ENCODE measurements at regions not wholly inside any gene's neighbourhood (a gene's known extent, or its start where the extent isn't known, plus 50 kb on each side); places are given as distances from the start of the nearest gene placed in this dataset.

GRCh38 chr5:163079618-163080017 lies 357.8 kb upstream of the CCNG1 start:
- H3K36me3 ChIP-seq = no peaks in the 10 kb centered on the region
- TF ChIP-seq CTCF (IDR thresholded peaks at IDR 0.05; ENCODE audit: borderline replicate concordance) = no peak
- no peak overlapping the region for H3K27ac ChIP-seq (replicated peaks)
- H3K4me1 ChIP-seq = no peaks in the 10 kb centered on the region
- H3K4me3 ChIP-seq = no peak overlapping the region
- H3K27me3 ChIP-seq (ENCODE audit: low read depth) = no peaks in the 10 kb centered on the region
- intact Hi-C loops (cut with micrococcal nuclease) = no loop called here
- no peak for DNase-seq
- H3K9me3 ChIP-seq (replicated peaks) = peaks cover 39% of the 10 kb centered on the region

GRCh38 chr5:163089230-163089629 lies 348.2 kb upstream of the CCNG1 start:
- Histone ChIP-seq H3K27ac (replicated peaks) (no peak overlapping the region), H3K9me3 (replicated peaks) (peaks cover 6% of the 10 kb centered on the region), H3K4me1 (no peaks in the 10 kb centered on the region), H3K4me3 (no peak overlapping the region), H3K27me3 (ENCODE audit: low read depth) (no peaks in the 10 kb centered on the region), H3K36me3 (no peaks in the 10 kb centered on the region)
- intact Hi-C loops (cut with micrococcal nuclease) = no loop called here
- DNase-seq = no peak
- no peak for TF ChIP-seq CTCF (IDR thresholded peaks at IDR 0.05; ENCODE audit: borderline replicate concordance)

- Histone ChIP-seq H3K27ac (replicated peaks) (no peak overlapping the region), H3K36me3 (no peaks in the 10 kb centered on the region), H3K27me3 (ENCODE audit: low read depth) (no peaks in the 10 kb centered on the region), H3K4me1 (no peaks in the 10 kb centered on the region), H3K9me3 (replicated peaks) (no peaks in the 10 kb centered on the region), H3K4me3 (no peak overlapping the region)
- intact Hi-C loops (cut with micrococcal nuclease) = no loop called here
- DNase-seq = no peak
- no peak for TF ChIP-seq CTCF (IDR thresholded peaks at IDR 0.05; ENCODE audit: borderline replicate concordance)
These were observed 347.5 kb upstream of the CCNG1 start for GRCh38 chr5:163089926-163090325.

- H3K4me1 ChIP-seq = no peaks in the 10 kb centered on the region
- no peak for TF ChIP-seq CTCF (IDR thresholded peaks at IDR 0.05; ENCODE audit: borderline replicate concordance)
- H3K27ac ChIP-seq (replicated peaks) = no peak overlapping the region
- DNase-seq = no peak
- no peaks in the 10 kb centered on the region for H3K36me3 ChIP-seq
- H3K4me3 ChIP-seq = no peak overlapping the region
- intact Hi-C loops (cut with micrococcal nuclease) = no loop called here
- no peaks in the 10 kb centered on the region for H3K9me3 ChIP-seq (replicated peaks)
- H3K27me3 ChIP-seq (ENCODE audit: low read depth) = no peaks in the 10 kb centered on the region
These were observed 342.8 kb upstream of the CCNG1 start for GRCh38 chr5:163094492-163095180.

- no peak overlapping the region for H3K4me3 ChIP-seq
- DNase-seq = no peak
- H3K27ac ChIP-seq (replicated peaks) = no peak overlapping the region
- no peaks in the 10 kb centered on the region for H3K27me3 ChIP-seq (ENCODE audit: low read depth)
- intact Hi-C loops (cut with micrococcal nuclease) = no loop called here
- no peaks in the 10 kb centered on the region for H3K36me3 ChIP-seq
- no peak for TF ChIP-seq CTCF (IDR thresholded peaks at IDR 0.05; ENCODE audit: borderline replicate concordance)
- H3K9me3 ChIP-seq (replicated peaks) = no peaks in the 10 kb centered on the region
- H3K4me1 ChIP-seq = no peaks in the 10 kb centered on the region
These were observed 332.9 kb upstream of the CCNG1 start for GRCh38 chr5:163104464-163104863.
